OCI-LY3 (cell line): ENCODE measurements at regions not wholly inside any gene's neighbourhood (a gene's known extent, or its start where the extent isn't known, plus 50 kb on each side); places are given as distances from the start of the nearest gene placed in this dataset.

Experiments used
- EZH2phosphoT487 ChIP-seq: fragments of 200-600 bp; shearing (Covaris generic); IDR thresholded peaks from 2 replicates; pipeline ENCODE4 v1.6.1; 2018; ENCODE audit warnings: antibody characterized with exemption, mixed run types, low read depth
- TF ChIP-seq, protein P1 (sequence below): fragments of 200-600, 300-600 bp; sonication (generic); IDR thresholded peaks from 2 replicates; pipeline ENCODE4 v1.5.1; 2014; ENCODE audit warnings: antibody characterized with exemption, low read length, low read depth

- TF ChIP-seq, protein P1, sequence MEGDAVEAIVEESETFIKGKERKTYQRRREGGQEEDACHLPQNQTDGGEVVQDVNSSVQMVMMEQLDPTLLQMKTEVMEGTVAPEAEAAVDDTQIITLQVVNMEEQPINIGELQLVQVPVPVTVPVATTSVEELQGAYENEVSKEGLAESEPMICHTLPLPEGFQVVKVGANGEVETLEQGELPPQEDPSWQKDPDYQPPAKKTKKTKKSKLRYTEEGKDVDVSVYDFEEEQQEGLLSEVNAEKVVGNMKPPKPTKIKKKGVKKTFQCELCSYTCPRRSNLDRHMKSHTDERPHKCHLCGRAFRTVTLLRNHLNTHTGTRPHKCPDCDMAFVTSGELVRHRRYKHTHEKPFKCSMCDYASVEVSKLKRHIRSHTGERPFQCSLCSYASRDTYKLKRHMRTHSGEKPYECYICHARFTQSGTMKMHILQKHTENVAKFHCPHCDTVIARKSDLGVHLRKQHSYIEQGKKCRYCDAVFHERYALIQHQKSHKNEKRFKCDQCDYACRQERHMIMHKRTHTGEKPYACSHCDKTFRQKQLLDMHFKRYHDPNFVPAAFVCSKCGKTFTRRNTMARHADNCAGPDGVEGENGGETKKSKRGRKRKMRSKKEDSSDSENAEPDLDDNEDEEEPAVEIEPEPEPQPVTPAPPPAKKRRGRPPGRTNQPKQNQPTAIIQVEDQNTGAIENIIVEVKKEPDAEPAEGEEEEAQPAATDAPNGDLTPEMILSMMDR: no peak
- TF ChIP-seq EZH2phosphoT487: no peak
Measured at GRCh38 chr11:130640526-130640925, 192.1 kb downstream of the ADAMTS15 start.
